HT-29 (cell line): ENCODE measurements at regions not wholly inside any gene's neighbourhood (a gene's known extent, or its start where the extent isn't known, plus 50 kb on each side); places are given as distances from the start of the nearest gene placed in this dataset.

Source experiments
- DNase-seq: peaks from one replicate; pipeline ENCODE4 v3.0.0-alpha.2; 2015; ENCODE audit warnings: low spot score

DNA sequence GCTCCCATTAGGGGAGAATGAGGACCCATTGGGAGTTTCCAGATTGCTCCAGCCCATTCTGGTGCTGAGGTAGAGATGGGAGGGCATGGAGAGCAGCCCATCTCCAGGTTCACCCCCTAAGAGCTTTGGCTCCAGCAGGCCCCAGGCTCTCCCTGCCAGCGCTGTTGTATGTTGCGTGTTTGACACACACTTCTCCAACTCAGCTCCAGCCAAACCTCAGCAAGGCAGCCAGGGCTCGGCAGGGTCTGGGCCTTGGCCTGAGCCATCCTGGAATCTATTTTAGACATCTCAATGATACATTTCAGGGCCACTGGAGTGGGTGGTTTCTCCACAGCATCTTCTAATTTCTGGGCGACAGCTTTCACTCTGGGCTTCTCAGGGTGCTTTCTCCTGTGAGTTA lies 117.0 kb downstream of the NAV1 start:
- DNase-seq, result no peak

DNA sequence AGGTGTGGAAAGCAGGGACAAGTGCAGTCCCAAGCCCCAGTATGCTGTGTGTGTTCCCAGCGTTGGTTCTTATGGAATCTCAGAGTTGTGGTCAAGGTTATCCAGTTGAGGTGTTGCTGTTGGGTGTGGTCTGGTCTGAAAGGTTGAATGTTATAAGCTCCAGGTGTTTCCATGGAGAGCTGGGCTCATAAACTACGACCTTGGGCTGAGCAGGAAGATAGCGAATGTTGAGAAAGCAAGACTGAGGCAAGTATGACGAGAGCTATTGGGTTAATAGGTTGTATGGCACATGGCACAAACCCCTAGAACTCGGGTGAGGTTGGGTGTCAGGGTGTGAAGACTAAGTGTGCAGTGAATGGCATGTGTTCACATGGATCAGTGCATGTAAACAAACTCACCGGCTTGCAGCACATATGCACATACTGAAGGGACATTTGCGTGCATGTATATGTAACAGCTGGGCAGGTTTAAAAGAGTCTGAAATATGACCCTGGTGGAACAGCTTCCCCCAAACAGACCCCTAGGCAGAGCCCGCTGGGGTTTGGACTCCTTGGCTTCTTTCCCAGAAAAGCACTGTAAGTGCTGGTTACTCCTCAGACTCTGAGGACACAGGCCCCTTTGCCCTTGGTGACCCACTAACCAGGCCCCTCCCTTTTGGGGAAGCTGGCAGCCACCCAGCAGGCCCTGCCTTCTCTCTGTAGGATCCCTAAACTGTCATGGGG lies 117.5 kb downstream of the NAV1 start:
- no peak for DNase-seq

DNA sequence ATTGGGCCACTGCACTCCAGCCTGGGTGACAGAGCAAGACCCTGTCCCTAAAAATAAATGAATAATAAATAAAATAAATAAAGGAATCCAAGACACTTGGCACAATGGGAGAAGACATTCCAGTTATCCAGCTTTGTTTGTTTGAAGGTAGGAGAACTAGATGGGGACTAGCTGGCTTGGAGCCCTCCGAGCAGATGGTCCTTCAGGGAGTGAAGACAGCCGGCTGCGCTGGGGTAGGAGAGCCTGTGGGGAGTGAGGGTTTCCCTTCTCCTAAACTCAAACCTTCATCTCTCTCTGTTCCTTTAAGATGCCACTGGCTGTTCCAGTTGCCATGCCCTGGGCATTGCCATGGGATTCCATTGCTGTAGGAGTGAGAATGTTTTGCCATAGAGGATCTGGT lies 120.6 kb downstream of the NAV1 start:
- DNase-seq, result no peak

DNA sequence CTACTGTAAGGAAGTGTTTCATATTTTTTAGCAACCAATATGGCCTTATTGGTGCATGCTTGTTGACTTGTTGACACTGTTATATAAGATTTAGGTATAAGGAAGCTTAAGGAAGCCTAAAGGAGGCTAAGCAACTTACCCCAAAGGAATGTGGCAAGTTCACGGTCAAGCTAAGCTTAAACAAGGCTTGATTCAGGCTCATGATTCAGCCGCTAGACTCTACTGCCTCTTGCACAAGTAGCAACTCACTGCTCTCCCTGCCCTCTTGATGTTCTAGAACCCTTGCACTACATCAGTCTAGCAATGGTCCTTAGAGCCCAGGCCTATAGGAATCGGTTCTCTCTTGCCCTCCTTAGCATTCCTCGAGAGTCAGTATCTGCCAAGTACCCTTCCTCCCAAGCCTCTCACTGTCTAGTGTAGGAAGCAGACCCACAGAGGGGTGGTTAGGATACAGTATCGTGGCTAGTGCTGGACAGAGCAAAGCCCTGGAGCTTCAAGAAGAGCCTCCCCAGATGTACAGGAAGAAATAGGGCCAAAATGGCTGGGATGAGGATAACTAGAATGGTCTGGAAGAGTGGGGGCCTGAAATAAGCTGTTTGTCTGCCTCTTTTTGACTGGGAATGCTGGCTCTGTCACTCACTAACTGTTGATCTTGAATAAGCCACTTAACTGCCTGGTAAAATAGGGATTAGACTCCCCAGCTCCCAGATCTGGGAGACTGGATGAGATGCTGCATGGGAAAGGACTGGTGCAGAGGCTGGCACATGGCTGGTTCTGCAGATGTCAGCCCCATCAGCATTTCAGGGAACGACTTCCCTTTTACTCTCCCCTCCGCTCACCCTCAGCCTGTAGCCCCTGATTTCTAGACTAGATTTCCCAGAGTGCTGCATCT lies 122.2 kb downstream of the NAV1 start:
- DNase-seq, result no peak

DNA sequence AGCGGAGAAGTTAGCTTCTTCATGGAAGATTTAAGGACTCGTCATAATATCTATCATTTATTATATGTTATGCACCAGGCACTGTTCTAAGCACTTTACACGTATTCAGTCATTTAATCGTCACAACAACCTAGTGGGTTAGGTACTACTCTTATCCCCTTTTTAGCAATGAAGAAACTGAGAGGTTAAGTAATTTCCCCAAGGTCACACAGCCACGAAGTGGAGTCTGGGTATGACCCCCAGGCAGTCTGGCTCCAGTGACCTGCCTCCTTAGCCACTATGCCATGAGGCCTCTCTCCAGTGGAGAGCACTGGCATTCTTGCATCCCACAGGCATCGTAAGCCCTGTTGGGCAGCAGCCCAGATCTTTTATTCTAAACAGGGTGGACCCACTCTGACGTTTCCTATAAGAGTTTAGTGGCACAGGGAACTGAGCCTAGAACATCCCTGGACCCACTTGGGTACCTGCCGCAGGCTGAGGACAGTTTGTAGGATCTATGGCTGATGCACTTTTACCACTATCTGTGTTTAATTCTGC lies 123.0 kb downstream of the NAV1 start:
- no peak for DNase-seq

DNA sequence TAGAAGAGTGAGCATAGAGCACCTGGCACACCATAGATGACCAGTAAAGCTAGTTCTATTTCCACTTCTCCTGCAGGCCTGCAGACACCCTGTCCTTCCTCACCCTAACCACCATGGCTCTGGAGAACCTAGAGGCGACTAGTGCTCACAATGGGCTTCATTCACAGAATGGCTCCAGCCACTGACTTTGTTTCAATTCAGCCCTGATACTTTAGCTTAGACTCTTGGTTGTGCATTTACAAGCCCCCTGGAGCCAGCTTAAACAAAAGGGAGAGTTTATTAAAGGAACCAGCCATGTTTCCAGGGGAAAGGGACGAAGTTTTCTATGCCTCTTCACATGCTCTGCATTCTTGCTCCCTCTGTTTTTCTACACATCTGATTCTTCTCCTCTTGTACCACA lies 123.7 kb downstream of the NAV1 start:
- DNase-seq, result no peak

DNA sequence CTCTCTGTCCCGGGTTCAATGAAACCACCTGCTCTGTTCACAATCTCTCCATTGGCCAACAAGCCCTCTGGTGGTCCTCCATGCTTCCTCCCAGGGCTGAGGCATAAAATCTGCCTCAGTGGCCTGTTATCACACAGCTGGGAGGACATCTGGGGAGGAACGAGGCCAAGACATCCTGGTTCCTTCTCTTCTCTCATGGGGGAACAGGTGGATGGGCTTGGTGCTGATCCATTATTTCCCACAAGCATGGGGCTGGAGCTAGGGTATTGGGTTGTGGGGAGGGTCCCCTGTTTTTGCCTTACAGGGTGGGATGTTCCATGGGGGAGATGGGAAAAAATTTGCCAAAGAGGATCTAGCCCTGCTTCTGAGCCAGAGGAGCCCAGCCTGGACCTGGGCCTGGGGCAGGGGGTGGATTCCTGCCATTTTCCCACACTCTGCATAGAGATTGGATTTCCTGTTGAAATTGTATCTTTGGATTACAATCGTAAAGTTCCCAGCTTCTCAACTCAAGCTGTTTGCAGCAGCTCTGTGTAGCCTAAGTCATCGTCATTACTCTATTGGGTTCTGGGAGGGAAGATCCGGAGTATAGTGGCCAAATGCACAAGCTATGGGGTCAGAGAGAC lies 124.7 kb downstream of the NAV1 start:
- no peak for DNase-seq

DNA sequence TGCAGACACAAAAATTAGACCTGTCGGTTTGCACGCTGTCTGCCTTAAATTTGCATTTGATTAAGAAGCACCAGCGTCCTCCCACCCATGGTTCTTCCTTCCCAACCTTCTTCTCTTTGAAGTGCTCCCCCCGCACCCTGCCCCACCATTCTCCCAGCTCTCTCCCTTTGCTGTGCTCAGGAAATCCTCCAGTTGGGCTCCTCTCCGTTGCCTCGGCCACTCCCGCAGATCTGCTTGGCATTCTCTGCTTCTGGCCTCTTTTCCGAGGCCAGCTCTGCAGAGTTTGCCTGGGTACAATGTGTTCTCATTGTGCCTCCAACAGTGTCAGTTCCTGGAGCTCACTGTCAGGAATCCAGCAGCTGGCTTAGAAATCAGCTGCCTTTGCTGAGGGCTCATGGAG lies 126.1 kb downstream of the NAV1 start:
- DNase-seq, result no peak

DNA sequence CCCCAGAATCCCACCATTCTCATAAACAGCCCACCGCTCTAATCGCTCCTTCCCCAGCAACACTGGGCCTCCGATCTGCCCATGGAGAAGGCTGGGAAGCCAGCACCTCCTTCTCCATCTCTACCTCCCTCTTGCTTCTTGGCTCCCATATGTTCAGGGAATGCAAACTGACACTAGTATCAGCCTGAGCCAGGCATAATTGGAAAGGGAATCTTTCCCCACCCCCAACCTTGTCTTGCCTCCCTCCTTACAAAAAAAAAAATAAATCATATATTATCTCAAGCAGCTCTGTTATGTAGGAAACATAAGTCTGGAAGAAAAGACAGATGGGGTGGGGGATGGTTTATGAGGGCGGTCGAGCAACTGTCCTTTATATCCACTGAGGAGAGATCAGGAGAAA lies 127.2 kb downstream of the NAV1 start:
- no peak for DNase-seq

DNA sequence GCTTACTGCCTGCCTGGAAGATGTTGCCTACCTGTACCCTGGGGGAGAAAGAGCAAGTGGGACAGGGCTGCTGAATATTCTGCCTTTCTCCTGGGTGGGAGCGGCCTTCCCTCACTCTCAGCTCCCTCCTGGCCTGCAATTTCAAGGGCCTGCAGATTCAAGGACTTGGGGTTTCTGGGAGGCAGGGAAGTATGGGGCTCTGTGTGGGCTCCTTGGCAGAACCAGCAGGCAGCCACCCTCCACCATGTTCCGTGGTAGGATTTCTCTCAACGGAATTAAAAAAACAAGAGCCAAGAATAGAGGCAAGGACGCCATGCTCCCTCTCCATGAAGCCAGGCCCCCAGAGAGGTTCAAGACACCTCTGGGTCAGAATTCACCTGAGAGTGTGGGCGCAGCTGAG lies 127.7 kb downstream of the NAV1 start:
- no peak for DNase-seq

DNA sequence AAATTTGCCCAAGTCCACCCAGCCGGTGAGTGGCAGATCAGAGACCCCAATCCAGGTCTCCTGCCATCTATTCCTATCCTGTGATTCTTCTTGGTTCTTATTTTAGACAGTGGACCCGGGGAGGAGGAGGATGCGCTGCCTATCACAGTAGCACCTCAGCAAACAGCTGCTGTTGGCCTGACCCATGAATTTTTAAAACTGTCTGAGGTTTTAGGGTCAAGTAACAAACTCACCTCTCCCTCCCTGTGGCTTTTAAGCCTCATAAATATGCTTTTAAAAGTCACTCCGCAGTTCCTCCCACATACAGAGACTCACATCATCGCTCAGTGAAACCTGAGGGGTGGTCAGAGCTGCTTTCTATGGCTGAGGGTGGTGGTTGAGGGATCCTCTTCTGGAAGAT lies 128.6 kb downstream of the NAV1 start:
- no peak for DNase-seq

DNA sequence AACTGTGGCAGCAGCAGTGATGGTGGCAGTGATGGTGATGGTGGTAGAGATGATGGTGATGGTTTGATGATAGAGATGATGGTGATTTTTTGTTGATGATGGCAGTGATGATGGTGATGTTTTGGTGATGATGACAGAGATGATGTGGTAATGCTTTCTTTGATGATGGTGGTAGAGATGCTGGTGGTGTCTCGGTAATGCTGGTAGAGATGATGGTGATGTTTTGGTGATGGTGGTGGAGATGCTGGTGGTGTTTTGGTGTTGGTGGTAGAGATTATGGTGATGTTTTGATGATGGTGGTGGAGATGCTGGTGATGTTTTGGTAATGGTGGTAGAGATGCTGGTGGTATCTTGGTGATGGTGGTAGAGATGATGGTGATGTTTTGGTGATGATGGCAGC lies 131.6 kb downstream of the NAV1 start:
- DNase-seq, result no peak

DNA sequence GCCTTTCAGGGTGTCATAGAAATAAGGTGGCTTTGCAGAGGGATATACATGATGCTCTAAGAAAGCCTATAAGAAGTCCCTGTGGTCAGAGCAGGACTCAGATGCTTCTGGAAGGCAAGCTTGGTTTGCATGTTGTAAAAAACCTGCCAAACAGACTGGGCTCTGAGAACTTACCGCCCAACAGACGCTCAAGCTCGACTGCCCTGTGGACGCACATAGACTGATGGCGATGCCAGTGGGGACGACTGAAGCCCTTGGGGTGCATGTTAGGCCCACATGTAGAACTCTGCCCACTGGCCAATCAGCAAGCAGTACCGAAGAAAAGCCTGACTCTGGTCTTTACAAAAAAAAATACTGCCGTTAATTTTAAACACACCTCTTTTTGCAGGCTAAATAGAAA lies 133.8 kb downstream of the NAV1 start:
- no peak for DNase-seq

DNA sequence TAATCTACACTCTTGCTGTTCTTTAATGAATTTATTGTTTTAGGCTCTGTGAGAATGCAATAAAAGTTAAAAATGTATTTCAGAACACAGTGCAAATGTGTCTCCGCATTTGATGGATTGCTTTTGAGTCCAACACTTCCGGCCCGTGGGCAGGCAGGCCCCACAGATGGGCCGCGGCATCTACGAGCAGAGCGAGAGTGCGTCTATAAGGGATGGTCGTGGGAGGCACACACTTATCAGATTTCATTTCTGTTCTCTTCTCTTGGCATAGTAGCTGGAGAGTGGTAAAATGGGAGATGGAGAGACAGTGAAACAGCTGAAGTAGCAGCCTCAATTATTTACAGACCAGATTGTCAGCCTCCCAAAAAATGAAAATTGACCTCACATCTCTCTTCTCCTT lies 134.2 kb downstream of the NAV1 start:
- DNase-seq, result no peak

DNA sequence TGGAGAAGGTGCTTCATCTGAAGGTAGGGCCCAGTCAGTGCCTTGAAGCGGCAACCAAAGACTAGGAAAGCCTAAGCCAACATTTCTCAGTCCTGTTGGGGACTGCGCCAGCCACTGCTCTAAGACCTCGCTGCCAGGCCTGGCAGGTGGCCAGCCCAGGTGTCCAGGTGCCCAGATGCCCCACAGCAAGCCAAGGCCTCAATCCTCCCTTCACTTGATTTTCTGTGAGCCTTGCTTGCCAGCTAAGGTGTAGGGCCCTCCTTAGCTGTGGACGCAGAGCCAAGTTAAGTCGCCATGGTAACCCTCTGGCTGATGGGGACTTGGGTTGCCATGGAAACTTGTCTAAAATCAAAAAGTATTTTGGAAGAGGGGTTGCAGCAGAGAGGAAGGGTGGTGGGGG lies 135.0 kb downstream of the NAV1 start:
- DNase-seq, result no peak

DNA sequence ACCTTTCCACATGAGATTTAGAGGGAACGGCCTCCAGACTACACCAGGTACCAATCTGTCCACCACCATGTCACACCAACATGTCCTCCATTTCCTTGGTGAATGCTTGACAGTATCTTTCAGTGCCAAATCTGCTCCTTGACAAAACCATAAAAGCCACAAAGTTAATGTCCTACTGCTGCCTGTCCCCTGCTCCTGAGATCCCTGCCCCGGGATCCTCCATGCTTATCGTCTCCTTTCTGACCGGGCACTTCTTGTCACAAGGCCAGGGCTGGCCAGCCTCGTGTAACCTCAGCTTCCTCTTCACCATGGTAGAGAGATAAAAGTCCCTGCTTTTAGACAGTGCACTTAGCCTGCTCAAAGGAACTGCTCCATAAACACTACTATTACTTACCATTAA lies 136.2 kb downstream of the NAV1 start:
- DNase-seq, result no peak

DNA sequence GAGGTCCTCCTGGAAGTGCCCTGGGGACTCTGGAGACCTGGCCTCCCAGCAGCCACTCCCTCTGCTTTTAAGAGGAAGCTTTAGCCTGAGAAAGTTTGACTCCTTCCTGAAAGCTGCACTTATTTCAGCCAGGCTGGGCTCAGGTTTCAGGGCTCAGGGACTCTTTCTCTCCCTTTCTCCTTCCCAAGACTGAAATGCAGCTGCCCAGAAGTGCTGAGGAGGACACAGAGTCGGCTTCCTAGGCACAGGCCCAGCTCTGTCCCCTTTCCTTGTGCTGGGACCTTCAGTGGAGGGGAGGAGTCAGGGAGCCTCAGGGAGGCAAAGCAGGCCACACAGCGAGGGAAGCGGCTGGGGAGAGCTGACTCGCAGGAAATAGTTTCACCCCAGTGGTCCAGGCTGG lies 137.3 kb downstream of the NAV1 start:
- DNase-seq, result no peak

DNA sequence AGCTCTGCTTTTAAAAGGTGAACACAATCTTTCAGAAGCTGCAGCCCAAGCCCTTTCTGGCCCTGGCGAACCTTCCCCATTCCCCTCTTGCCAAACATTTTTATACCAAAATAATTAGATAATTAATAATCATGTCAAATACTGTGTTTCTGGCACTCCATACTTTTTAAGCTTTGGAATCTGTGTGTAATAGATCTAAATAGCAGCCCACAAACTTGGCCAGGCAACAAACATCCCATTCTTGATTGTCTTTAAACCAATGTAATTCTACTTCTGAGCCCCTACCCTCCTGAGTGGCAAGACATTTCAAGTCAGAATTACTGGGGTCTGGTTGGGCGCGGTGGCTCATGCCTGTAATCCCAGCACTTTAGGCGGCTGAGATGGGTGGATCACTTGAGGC lies 137.7 kb downstream of the NAV1 start:
- no peak for DNase-seq

DNA sequence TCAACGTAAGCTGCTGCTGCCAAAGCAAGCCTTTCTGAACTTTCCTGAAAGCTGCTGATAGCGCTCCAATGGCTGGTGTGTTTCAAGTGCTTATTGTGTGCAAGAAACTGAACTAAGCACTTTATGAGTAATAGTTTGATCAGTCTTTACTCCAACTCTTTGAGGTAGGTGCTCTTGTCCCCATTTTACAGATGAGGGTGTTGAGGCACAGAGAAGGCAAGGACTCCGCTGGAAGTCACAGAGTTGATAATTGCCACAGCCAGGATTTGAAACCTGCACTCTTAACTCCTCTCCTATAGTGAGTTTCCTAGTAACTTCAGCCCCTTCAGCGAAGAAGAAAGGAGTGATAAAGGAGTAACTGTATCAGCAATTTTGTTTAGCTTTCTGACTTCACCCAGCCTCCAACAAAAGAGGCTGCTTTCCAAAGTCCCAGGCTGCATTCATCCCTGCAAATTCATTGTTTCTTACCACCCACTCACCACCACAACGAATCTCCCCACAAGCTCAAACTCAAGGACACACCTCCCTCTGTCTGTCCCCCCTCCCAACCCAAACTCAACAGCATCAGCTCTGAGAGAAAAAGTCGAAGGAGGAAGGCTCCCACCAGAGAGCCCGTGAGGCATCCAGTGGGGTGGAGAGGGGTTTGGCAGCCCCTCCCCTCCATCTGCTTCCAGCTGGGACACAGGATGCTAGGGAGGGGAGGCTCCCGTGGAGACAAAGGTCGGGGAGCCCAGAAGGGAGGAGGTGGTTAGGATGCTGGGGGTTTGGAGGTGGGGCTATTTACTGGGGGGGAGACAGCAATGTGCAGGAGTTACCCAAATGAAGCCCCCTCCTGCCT lies 139.6 kb downstream of the NAV1 start:
- no peak for DNase-seq

DNA sequence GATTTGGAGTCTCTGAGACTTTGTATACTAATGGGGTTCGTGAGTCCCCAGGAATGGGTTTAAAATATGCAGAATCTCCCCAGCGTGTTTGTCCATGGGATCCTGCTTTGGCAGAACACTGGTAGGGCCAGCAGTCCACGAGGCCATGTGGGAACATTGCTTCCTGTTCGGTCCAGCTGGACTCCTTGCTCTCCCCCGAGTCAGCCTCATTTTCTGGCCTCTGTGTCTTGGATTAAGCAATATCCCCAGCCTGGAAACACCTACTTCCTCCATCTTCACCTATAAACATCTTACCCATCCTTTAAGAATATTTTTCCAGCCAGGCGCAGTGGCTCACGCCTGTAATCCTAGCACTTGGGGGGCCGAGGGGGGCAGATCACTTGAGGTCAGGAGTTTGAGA lies 142.4 kb downstream of the NAV1 start:
- DNase-seq, result no peak

DNA sequence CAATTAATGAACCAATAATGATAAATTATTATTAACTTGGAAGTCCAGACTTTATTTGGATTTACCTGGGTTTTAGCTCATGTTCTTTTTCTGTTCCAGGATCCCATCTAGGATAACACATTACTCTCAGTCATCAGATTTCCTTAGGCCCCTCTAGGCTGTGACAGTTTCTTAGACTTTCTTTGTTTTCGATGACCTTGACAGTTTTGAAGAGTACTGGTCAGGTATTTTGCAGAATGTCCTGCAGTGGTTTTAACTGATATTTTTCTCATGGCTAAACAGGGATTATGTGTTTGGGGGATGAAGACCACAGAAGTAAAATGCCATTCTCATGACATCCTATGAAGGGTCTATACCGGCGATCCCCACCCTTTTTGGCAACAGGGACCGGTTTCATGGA lies 144.0 kb downstream of the NAV1 start:
- DNase-seq, result no peak

DNA sequence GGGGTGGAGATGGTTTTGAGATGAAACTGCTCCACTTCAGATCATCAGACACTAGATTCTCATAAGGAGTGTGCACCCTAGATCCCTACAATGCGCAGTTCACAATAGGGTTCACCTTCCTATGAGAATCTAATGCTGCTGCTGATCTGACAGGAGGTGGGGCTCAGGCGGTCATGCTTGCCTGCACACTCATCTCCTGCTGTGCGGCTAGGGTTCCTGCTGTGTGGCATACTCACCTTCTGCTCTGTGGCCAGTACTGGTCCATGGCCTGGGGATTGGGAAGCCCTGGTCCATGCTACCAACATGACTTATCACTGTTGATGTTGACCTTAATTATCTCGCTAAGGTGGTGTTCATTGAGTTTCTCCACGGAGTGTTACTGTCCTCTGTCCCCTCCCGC lies 144.5 kb downstream of the NAV1 start:
- no peak for DNase-seq
